Chondrocyte (in vitro differentiated cells): ENCODE measurements at regions not wholly inside any gene's neighbourhood (a gene's known extent, or its start where the extent isn't known, plus 50 kb on each side); places are given as distances from the start of the nearest gene placed in this dataset.
"Not testable (repeated sequence)": the region's sequence is repeated elsewhere in the genome, so short reads cannot be mapped to it uniquely, and the experiment has no call there.

Experiments
- DNase-seq: peaks from one replicate; pipeline ENCODE4 v3.0.0; 2021; ENCODE audit warnings: mixed read lengths, low spot score
- H3K27ac Mint-ChIP-seq: one replicate; pipeline ENCODE4 v1.8.0; 2021; ENCODE audit warnings: mild to moderate bottlenecking, moderate library complexity, mixed read lengths; ENCODE audit not compliant: unreplicated experiment
- H3K27me3 Mint-ChIP-seq: 2 replicates; pipeline ENCODE4 v1.8.0; 2021; ENCODE audit warnings: low read depth, mixed read lengths
- H3K36me3 Mint-ChIP-seq: 2 replicates; pipeline ENCODE4 v1.8.0; 2021; ENCODE audit warnings: low read depth, mixed read lengths
- H3K4me1 Mint-ChIP-seq: 2 replicates; pipeline ENCODE4 v1.8.0; 2021; ENCODE audit warnings: low read depth, mild to moderate bottlenecking, mixed read lengths
- H3K4me3 Mint-ChIP-seq: one replicate; pipeline ENCODE4 v1.8.0; 2021; ENCODE audit warnings: mild to moderate bottlenecking, moderate library complexity, mixed read lengths; ENCODE audit not compliant: unreplicated experiment
- H3K9me3 Mint-ChIP-seq: 2 replicates; pipeline ENCODE4 v1.8.0; 2021; ENCODE audit warnings: low read depth, mixed read lengths
- CTCF ChIP-seq: fragments of 200-600 bp; sonication (generic); IDR thresholded peaks from 2 replicates; pipeline ENCODE4 v1.5.0; 2021; ENCODE audit warnings: antibody characterized with exemption, mild to moderate bottlenecking, moderate library complexity

GRCh38 chr17:54559883-54560282 lies 340.8 kb upstream of the TOM1L1 start:
- H3K36me3 Mint-ChIP-seq, result no peaks in the 10 kb centered on the region
- DNase-seq, result no peak
- H3K27ac Mint-ChIP-seq, result no peak overlapping the region
- H3K4me1 Mint-ChIP-seq, result no peaks in the 10 kb centered on the region
- H3K4me3 Mint-ChIP-seq, result no peak overlapping the region
- no peaks in the 10 kb centered on the region for H3K27me3 Mint-ChIP-seq
- no peak for TF ChIP-seq CTCF
- H3K9me3 Mint-ChIP-seq, result peaks cover 24% of the 10 kb centered on the region

- Mint-ChIP-seq H3K9me3 (peaks cover 40% of the 10 kb centered on the region), H3K27ac (no peak overlapping the region), H3K36me3 (no peaks in the 10 kb centered on the region), H3K27me3 (no peaks in the 10 kb centered on the region), H3K4me1 (no peaks in the 10 kb centered on the region), H3K4me3 (no peak overlapping the region)
- no peak for TF ChIP-seq CTCF
- no peak for DNase-seq
These were observed 292.0 kb upstream of the TOM1L1 start for GRCh38 chr17:54608634-54609155.

- H3K36me3 Mint-ChIP-seq, result no peaks in the 10 kb centered on the region
These were observed 280.2 kb upstream of the TOM1L1 start for GRCh38 chr17:54620399-54620978.

GRCh38 chr17:54623746-54624145 lies 276.9 kb upstream of the TOM1L1 start:
- H3K4me3 Mint-ChIP-seq, result no peak overlapping the region
- no peak for TF ChIP-seq CTCF
- no peak overlapping the region for H3K27ac Mint-ChIP-seq
- H3K9me3 Mint-ChIP-seq, result peaks cover 8% of the 10 kb centered on the region
- no peaks in the 10 kb centered on the region for H3K36me3 Mint-ChIP-seq
- DNase-seq, result no peak
- H3K4me1 Mint-ChIP-seq, result no peaks in the 10 kb centered on the region
- H3K27me3 Mint-ChIP-seq, result no peaks in the 10 kb centered on the region

More at GRCh38 chr17:54620399-54620978, 280.2 kb upstream of the TOM1L1 start:
- H3K4me3 Mint-ChIP-seq, result no peak overlapping the region
- no peak for TF ChIP-seq CTCF
- H3K27ac Mint-ChIP-seq, result no peak overlapping the region
- H3K27me3 Mint-ChIP-seq, result no peaks in the 10 kb centered on the region
- DNase-seq, result no peak
- H3K4me1 Mint-ChIP-seq, result no peaks in the 10 kb centered on the region
- H3K9me3 Mint-ChIP-seq, result peaks cover 12% of the 10 kb centered on the region

DNA sequence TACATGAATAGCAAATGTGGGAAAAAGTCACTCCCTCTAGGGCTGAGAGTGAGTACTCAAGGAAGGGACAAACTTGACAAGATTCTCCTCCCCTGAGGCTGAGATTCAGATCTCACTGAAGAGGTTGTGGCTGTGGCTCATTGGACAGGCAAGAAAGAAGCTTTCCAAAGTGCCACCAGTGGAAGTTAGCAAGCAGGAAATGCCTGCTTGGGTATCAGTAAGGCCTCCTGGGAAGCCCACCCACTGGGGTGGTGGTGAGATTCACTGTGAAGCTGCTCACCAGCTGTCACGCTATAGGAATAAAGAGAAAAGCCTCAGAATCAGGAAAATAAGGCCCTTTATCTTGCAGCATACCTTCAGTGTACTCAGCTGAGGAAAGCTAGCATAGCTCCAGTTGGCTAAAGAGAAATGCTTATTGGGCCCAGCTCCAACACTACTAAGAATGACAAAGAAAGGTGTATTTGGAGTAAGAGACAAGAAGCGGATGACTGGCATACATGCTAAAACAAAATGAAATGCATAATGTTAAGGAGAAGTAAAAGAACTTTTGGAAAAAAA lies 274.4 kb upstream of the TOM1L1 start:
- H3K27me3 Mint-ChIP-seq, result no peaks in the 10 kb centered on the region
- no peak overlapping the region for H3K27ac Mint-ChIP-seq
- DNase-seq, result no peak
- H3K36me3 Mint-ChIP-seq, result no peaks in the 10 kb centered on the region
- no peak overlapping the region for H3K4me3 Mint-ChIP-seq
- H3K9me3 Mint-ChIP-seq, result no peaks in the 10 kb centered on the region
- H3K4me1 Mint-ChIP-seq, result no peaks in the 10 kb centered on the region
- no peak for TF ChIP-seq CTCF

- H3K27ac Mint-ChIP-seq, H3K27me3 Mint-ChIP-seq, H3K4me1 Mint-ChIP-seq, H3K4me3 Mint-ChIP-seq, DNase-seq, H3K36me3 Mint-ChIP-seq: not testable (repeated sequence)
- peaks cover 35% of the 10 kb centered on the region for H3K9me3 Mint-ChIP-seq
These were observed 261.2 kb upstream of the TOM1L1 start for GRCh38 chr17:54639426-54639825.
